ENCODE measurements at regions not wholly inside any gene's neighbourhood (a gene's known extent, or its start where the extent isn't known, plus 50 kb on each side); places are given as distances from the start of the nearest gene placed in this dataset.

DNA sequence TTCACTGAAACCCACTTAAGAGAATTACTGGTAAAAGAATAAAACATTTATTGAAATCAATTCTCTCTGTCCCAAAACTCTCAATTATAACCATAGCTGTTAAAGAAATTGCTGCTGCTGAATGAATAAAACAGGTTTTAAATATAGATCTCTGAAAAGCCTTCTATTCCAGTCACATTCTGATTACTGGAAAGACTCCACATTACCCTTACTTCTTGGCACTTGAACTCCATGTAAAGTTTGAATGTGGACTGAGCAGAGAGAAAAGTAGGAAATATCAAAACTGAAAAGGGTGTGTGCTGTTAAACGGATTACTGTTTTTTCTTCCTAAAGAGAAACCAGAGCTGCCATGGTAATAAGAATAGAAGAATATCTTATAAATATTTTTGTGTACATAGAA, 655.3 kb upstream of the SETBP1 start:
- DNase-seq = no peak

DNA sequence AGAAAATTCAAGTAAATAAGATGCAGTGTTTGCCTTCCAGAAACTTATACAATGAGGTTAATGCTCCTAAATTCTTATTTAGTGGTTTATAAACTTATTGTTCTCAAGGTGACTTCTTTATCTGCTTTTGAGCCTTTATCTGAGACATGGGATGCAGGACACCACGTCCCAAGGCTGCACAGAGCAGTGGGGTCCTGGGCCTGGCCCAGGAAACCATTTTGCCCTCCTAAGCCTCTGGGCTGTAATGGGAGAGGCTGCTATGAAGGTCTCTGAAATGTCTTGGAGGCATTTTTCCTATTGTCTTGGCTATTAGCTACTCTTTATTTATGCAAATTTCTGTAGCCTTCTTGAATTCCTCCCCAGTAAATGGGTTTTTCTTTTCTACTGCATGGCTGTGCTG, 652.6 kb upstream of the SETBP1 start:
- no peak for DNase-seq

DNA sequence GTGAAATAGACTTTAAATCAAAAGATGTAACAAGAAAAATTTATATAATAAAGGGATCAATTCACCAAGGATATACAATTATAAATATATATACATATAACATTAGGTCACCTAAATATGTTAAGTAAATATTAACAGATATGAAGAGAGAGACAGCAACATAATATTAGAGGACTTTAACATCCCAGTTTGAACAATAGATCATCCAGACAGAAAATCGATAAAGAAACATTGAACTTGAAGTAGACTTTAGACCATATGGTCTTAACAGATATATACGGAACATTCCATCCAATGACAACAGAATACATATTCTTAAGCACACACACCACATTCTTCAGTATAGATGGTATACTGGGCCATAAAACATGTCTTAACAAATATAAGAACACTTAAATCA, 649.6 kb upstream of the SETBP1 start:
- no peak for DNase-seq

DNA sequence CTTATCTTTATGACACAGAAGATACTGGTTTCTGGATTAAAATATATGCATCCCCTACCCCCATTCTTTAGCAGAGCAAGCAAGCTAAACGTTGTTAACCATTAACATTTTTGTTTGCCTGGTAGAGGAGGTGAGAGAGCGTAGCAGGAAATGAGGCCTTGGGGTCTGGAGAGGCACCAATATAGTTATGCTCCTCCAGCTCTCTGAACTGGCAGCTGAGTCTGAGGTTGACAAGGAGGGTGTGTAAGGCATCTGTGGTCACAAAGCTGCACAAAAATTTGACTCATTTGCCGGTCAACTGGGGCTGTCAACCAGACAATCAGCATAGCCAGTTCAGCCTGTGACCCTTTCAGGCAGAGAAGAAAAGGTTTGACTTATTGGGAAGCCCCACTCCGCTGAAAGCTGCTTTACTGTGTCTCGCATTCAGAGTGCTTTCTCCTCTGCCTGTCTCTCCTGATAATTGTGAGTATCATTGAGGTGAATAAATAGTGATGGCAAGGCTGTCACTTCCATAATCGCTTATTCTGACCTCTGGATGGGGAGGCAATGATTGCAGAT, 647.5 kb upstream of the SETBP1 start:
- peak; percentile 34 for DNase-seq

DNA sequence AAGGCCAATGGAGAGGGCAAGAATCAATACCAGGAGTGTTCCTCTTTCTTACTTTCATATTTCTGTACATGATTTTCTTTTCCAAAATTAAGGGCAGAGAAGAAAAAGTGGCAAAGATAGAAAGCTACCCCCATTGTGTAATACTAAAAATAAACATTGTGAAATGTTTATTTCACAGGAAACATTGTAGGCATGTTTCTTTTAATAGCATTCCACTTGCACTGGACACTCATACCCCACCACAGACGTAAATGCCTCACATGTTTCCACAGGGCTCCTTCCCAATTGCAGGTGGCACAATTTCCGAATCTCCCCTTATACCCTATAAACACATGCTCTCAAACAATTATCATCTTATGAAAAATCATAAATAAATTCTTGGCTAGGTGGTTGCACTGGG, 645.1 kb upstream of the SETBP1 start:
- DNase-seq = no peak

DNA sequence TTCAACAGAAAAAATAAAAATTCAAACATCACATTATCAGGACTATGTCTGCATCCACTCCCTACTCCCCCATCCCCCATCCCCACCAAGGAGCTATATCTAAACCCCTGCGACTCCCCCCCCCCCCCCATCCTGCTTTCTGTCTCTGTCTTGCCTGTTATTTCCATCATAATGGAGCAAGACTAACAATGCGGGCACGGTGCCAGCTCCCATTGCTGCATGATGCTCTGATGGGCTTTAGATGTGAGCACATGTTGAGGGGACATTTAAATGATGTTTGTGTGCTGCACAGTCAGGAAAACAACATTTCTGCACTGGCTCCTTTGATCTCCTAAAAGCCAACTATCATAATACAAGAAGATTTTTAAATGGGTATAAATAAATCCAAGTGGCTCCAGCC, 644.2 kb upstream of the SETBP1 start:
- DNase-seq = no peak

DNA sequence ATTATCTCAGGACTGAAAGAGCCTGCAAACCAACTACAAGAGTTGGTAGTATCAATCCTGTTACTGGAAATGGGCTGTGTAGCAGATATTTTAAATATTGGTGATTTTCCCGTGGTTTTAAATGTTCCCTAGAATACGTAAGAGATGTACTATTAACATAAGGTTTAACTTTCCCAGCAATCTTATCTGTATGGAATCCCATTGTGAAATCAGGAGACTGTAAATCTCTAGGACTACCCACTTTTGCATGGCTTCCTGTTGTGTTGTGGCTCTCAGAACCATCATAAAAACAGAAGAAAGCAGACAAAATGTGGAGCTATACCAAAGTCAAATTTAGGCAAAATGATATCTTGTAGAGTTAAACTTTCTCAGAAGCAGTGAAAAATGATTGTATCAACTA, 641.5 kb upstream of the SETBP1 start:
- DNase-seq = no peak

DNA sequence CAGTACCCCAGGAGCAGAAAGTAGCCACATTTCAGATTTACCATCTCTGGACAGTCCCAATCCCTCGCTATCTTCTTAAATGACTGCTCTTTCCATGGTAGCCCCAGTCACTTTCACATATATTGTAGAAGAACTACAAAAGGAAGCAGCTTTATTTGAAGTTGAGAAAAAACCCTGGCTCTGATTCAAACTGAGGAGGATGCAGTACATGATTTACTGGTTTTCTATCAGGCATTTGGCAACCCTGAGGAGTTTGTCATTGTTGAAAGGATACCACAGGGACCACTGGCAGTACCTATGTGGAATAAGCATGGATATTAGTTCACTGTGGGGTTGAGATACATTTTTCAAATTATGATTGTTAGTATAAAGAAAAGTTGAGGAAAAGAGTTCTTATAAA, 640.9 kb upstream of the SETBP1 start:
- no peak for DNase-seq

DNA sequence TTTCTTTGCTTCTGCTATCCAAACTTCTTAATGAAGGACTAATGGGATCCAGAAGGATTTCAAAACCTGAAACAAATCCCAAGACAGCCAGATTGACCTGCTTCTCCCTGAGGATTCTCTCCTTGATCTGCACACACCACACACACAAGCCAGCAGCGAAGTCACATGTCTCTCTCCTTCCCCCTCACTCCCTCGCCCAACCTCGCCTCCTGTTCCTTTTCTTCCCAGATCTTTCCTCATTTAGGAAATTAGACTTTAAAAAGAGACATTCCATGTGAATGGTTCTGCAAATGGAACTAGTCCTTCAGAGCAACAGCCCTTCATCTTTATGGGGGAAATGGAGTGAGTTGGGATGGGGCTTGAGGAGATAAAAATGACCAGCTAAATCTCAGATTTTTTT, 639.1 kb upstream of the SETBP1 start:
- no peak for DNase-seq

DNA sequence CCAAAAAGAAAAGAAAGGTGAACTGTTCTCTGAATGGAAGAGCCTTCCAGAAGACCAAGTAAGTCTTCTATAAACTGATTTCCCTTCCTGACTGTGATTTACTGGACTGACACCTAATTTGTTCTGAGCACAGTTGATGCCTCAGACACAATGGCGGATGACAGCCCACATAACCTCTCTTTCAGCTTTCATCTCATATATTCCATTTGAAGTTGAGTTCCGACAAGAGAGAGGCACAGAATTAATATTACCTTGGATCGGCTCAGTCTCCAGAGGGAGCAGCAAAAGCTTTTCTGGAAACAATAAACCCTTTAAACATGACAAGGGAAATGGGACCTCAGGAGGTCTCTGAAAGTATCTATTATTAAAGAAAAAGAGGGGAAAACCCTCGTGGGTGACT, 638.7 kb upstream of the SETBP1 start:
- DNase-seq = no peak

DNA sequence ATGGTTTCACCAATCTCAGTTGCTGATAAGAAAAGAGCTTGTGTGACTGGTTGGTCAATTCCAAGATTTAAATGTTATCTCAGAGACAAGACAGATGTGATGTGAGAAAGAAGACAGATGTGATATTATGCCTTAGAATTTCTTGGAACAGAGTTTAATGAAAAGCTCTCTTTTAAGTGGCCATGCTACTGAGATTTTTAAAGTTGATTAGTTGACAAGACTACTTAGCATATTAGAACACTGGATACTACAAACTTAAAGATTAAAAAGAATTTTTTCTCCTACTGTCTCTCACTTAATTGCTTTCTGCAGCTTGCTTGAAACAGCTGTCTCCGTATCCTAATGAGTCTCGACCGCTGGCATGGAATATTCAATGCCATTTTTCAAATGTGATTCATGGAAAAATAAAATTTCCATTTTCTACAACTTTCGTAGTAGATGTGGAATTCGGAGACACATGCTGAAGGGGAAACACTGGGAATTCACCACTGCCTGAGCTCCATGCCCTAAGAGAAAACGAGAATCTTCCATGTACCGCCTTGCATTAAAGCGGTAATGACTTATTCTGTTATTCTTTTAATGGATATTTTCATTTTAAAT, 634.2 kb upstream of the SETBP1 start:
- no peak for DNase-seq

DNA sequence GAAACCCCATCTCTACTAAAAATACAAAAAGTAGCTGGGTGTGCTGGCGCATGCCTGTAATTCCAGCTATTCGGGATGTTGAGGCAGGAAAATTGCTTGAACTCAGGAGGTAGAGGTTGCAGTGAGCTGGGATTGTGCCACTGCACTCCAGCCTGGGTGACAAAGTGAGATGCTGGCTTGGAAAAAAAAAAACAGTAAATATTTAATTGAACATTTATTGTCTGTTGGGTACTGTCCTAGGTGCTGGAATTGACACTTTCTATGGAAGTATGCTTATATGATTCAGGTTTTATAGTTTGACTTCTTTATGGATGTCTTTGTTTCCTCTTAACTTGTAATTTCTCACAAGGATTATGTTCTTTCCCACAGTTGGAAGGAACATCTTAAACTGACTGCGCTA, 633.1 kb upstream of the SETBP1 start:
- DNase-seq = no peak

DNA sequence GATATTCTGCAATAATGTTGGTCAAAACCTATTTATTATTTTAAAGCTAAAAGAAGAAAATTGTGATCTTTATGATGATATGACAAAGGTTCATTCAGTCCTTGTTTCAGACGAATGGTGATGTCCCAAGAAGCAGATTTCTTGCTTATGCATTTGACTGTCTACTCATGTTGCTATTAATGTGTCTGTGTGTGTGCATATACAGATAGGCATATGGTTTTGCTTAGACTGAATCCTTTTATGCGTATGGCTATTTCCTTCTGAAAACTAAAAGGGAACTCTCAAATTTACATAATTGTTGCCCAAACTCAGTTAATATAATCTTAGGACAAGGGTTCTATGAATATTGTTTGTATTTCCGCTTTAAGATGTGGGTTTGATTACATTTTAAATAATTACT, 632.3 kb upstream of the SETBP1 start:
- DNase-seq = no peak

DNA sequence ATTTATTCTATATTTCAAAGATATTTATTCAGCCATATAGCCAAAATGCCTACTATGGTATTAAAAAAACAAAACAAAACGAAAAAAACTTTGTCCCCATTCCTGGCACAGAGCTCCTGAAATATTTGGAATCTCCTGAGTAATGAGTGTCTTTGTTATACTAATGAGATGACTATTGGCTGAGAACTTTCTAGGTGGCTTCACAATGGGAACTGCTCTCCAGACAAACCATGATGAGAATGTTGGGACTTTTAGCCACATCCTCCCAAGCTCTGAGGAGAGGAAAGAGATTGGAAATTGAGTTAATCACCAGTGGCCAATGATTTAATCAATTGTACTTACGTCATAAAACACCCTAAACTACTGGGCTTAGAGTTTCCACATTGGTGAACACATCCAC, 631.8 kb upstream of the SETBP1 start:
- no peak for DNase-seq

DNA sequence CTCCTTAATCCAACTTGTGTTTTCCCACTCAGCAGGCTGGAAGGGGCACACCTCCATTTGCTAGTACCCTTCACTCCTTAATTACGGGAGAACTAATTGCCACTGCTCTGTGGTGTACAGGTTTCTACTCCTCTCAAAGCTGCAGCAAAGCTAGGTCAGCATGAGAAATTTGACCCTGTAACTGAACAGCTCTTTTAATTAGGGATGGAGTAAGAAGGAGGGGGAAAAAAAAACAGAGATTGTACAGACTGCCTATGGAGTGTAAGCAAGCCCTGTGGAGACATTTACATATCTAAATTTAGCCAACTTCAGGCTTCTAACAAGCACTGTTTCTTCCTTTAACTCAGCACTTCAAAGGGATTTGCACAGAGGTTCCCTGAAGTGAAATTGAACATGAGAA, 629.7 kb upstream of the SETBP1 start:
- no peak for DNase-seq

DNA sequence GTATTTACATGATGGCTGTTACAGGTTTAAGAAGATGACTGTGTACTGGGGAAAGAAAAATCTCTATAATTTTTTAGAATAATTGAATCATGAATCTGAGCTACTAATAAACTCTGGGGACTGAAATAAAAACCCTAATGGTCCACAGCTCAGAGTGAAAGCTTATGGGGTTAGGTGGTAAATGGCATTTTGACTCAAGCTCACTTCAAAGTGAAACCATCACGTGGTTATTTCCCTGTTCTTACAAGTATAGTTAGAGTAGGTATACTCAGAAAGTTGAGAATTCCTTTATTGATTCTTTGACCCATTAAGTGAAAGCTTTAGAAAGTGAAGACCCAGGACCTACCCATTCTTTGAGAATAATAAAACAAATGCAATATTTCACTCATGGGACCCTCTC, 626.2 kb upstream of the SETBP1 start:
- no peak for DNase-seq

DNA sequence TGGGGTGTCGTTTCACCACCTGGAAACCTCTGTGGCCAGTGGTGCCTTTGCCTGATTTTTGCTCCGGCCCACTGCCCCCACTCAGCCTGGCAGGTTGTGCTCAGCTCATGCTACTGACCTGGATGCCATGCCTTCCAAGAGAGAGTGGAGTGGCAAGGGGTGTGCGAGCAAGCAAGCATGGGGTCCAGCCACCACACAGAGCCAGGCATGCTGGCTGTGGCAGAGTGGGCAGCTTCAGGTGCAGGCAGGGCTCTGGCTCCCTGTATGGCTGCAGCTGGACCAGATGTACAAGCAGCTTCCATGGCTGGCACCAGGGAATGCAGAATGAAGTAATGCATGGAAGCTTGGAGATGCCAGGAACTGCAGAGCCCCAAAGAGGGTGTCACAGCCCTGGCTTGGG, 620.5 kb upstream of the SETBP1 start:
- no peak for DNase-seq

DNA sequence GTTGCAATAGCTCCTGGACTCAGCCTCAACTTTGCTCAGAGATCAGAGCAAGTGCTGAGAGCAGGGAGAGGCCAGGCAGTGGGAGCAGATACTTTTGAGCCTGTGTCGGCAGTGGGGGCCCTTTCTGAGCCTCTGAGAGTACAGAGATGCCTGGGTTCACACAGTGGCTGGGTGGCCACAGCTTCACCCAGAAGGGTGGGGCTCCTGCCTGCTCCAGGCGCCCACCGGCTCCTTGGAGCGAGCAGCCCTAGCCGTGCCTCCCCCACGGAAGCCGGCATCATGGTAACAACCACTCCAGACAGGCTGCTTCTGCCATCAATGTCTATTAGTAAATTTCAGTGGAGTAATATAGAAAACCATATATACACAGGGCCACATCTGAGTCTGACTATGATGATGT, 619.2 kb upstream of the SETBP1 start:
- no peak for DNase-seq

DNA sequence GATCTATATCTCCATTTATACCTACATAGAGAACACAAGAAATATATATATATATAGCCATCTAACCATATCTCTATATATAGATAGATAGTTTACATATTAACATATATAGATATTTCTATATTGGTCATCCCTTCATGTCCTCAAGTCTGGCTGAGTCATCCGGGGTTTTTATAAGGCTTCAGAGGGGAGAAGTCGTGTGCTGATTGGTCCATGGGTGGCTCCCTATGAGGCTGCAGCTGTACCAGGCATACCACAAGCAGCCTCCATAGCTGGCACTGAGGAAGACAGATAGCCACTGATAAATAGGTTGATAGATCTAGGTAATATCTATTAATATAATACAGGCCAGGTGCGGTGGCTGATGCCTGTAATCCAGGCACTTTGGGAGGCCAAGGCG, 618.3 kb upstream of the SETBP1 start:
- no peak for DNase-seq

DNA sequence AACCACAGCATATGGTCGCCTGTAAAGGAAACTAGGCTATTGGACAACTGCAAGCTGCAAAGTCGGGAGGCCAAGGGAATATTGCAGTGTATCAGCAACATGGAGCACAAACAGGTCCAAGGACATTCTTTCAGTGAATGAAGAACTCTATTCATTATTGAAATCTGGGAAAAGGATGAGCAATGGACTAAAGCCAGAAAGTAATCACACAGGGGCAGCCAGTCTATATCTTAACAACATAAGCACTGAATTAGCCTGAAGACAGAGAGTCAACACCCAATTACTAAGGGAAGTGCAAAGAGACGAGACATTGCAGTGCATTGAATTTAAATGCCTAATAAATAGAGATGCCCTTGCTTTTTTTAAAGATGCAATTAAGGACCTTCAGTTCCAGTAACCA, 615.5 kb upstream of the SETBP1 start:
- no peak for DNase-seq

DNA sequence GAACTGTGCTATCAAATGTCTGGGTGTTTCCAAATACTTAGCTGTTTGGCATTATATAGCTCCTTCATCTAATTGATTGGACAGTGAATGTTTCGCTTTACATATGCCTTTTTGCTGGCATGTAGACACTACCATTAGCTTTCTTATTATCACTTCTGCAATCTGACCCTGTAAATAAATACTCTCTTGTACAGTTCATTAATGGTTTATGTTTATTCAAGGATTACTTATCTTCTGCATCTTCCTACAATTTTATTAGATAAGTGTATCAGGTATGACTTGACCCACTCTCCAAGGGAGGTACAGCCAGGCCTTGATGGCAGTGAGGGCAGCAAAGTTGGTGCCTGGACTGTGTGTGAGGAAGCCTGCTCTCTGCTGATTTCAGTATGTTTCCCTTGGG, 614.1 kb upstream of the SETBP1 start:
- DNase-seq = no peak

DNA sequence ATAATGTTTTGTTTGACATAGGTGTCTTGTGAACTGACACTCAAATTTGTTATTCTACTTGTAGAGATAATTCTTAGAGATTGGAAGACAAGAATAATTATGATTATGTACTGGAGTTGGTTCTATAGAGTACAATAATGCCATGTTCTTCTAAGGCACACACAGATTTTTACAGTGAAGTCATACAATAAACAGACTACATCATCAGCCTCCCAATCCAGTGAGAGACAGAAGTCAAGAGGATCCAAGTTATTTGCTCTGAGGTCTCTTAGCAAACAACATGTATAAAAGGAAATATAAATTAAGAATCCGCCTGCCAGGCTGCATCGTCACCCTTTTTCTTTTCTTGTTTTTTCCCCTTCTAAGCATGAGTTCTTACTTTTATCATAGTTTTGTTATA, 613.5 kb upstream of the SETBP1 start:
- no peak for DNase-seq

DNA sequence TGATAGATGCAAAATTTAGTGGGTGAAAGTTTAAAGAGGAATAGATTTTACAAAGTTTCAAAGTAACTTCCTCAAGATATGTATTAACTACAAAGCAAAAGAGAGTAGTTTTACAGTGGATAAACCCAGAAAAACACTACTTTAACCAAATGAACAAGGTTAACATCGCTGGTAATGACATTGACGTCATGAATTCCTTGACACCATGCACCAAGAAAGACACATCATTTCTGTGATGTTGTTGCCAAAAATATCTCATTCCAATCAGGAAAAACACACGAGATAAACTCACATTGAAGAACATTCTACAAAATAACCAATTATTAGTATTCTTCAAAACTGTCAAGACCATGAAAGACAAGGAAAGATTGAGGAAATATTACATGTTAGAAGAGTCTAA, 605.6 kb upstream of the SETBP1 start:
- DNase-seq = no peak

DNA sequence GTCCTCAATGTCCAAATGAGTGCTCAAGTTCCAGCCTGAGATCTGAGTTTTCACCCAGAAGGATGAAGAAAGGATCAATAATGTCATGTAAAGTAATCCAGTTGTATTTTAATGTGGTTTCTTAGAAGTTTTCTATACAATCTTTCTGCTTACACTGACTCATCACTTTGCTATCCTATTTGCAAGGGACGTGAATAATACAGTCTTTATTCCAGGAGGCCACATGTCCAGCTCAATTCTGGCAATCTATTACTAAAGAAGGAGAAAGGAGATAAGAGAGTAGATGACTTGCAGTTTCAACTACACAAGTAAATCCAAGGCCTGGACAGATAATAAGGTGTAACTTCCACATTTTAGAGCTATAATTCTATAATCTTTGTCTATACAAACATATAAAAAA, 601.1 kb upstream of the SETBP1 start:
- DNase-seq = peak; percentile 95

DNA sequence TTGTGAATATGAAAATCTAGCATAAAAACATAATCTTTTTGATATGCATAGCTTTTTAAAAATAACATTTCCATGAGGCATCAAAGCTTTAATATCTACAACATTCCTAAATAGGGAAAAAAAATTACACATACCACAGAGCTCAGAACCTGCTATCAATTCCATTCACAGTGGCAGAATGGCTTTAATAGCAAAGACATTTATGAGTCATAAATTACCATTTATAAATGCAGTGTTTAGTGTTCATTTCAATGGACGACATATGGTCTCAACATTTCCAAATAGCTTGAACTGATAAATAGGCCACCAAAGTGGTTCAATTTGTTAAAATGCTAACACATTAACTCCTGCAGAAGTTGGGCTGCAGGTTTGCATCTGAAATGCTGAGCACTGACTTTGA, 600.6 kb upstream of the SETBP1 start:
- DNase-seq = peak; percentile 45

DNA sequence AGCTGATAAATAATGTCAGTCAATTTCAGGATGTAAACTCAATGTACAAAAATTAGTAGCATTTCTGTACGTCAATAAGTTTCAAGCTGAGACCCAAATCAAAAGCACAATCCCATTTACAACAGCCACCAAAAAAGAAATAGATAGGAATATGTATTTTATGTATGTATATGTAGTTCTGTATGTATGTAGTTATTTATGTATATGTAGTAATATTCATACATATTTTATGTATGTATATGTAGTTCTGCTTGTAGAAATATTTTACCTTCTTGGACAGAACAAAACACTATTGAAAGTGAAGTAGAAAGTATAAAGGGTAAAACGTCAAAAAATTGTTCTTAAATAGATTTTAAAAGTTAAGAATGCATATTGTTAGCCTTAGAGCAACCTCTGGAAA, 591.0 kb upstream of the SETBP1 start:
- no peak for DNase-seq
